SU-DHL-6 (cell line): ENCODE measurements at regions not wholly inside any gene's neighbourhood (a gene's known extent, or its start where the extent isn't known, plus 50 kb on each side); places are given as distances from the start of the nearest gene placed in this dataset.

ENCODE experiments used
- CTCF ChIP-seq: fragments of 200-600 bp; sonication (generic); IDR thresholded peaks from one replicate; pipeline ENCODE4 v1.5.1; 2017; ENCODE audit warnings: antibody characterized with exemption, mild to moderate bottlenecking, low read length, moderate library complexity; ENCODE audit not compliant: insufficient read depth, poor library complexity, severe bottlenecking
- EZH2phosphoT487 ChIP-seq: fragments of 200-600 bp; sonication (generic), shearing (Covaris generic); conservative IDR thresholded peaks from 2 replicates; pipeline ENCODE4 v1.6.1; 2018; ENCODE audit warnings: mild to moderate bottlenecking, antibody characterized with exemption, low read length, moderate library complexity, mixed read lengths

DNA sequence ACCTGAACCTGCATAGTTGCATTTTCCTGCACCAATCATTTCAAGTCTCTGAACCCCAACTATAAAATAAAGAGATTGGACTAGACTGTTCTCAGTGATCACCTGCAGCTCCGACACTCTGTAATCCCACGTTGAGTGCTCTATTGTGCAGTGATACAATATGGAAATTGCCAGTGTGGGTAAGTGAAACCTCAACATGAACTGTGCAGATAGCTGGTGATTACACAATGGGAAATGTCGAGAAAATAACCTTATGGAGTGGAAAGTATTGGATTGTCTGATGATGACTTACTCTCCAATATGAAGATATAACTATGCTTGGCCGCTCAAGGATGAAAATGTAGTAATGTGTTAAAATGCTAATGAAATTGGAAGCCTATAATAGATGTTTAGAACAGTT, 293.1 kb upstream of the BRINP1 start:
- TF ChIP-seq CTCF (no peak), EZH2phosphoT487 (no peak)
